ENCODE measurements at regions not wholly inside any gene's neighbourhood (a gene's known extent, or its start where the extent isn't known, plus 50 kb on each side); places are given as distances from the start of the nearest gene placed in this dataset.
"Not testable (repeated sequence)": the region's sequence is repeated elsewhere in the genome, so short reads cannot be mapped to it uniquely, and the experiment has no call there.

DNA sequence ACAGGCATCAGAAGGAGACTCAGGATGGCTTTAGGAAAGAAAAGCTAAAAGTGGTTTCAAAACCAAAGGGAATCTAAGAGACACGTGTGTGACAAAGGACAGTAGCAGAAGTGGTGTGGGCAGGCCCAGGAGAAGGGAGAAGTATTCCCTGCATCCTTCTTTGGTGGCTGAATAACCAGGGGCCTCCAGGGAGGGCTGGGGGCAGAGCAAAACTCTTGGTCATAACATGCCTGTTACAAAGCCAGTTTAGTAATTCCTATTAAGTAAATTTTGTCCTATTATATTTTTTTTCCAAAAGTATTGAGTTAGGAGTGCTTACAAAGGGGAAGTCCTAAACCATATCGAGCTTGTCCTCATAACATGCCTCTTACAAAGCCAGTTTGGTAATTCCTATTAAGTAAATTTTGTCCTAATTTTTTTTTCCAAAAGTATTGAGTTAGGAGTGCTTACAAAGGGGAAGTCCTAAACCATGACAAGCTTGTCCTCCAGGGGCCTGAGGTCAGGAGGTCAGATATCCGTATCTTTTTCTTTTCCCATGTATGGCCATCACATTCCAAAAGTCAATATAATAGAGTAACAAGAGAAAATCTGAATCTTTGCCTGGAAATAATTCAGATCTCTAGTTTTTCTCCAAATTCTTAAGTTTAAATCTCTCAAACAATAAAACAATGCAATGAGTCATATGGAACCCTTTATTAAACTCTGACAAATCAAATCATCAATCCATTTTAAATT lies 509.2 kb downstream of the LTN1 start:
- no peak overlapping the region for H3K4me3 ChIP-seq (ENCODE audit: low read depth, low read length)
- ChIA-PET CTCF (no interaction called here), POLR2A (no interaction called here)
- TF ChIP-seq CTCF (IDR thresholded peaks at IDR 0.05; ENCODE audit: insufficient read depth, low read length, missing control alignments): no peak
- DNase-seq (ENCODE audit: low read depth, low spot score): no peak

- TF ChIP-seq CTCF (IDR thresholded peaks at IDR 0.05; ENCODE audit: insufficient read depth, low read length, missing control alignments): no peak
- POLR2A ChIA-PET: interaction anchor here (0.6 kb wide), 1 partner anchor 51 kb away, joined by 4 read pairs; no protein-coding TSS in a partner anchor
- DNase-seq (ENCODE audit: low read depth, low spot score): no peak
- no peak overlapping the region for H3K4me3 ChIP-seq (ENCODE audit: low read depth, low read length)
- CTCF ChIA-PET: no interaction called here
These were observed 510.0 kb downstream of the LTN1 start for GRCh38 chr21:28482657-28483056.

DNA sequence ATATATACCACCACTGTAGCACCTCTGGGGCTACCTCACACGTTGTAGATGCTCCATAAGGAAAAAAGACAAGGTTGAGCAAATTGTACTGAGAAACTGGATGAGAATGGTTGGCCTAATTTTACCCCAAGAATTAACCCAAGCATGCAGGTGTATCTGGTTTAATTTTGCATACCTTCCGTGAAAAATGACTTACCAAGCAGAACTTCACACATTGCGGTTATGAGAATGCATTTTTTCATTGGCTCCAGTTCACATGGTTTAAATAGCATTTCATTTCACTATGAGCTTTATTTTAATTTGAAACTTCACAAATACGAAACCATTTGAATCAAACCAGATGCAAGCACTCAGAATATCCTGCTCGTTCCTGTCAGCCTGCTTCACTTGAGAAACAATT lies 512.2 kb downstream of the LTN1 start:
- H3K4me3 ChIP-seq (ENCODE audit: low read depth, low read length): no peak overlapping the region
- POLR2A ChIA-PET: no interaction called here
- no peak for DNase-seq (ENCODE audit: low read depth, low spot score)
- CTCF ChIA-PET: interaction anchor here (0.8 kb wide), 1 partner anchor 47 kb away, joined by 3 read pairs; no protein-coding TSS in a partner anchor
- TF ChIP-seq CTCF (IDR thresholded peaks at IDR 0.05; ENCODE audit: insufficient read depth, low read length, missing control alignments): no peak

GRCh38 chr21:28473530-28474220 lies 519.0 kb downstream of the LTN1 start:
- TF ChIP-seq CTCF (IDR thresholded peaks at IDR 0.05; ENCODE audit: insufficient read depth, low read length, missing control alignments): no peak
- H3K4me3 ChIP-seq (ENCODE audit: low read depth, low read length): no peak overlapping the region
- CTCF ChIA-PET: interaction anchor here (1.0 kb wide), 1 partner anchor 272 kb away, joined by 3 read pairs; no protein-coding TSS in a partner anchor
- POLR2A ChIA-PET: no interaction called here
- DNase-seq (ENCODE audit: low read depth, low spot score): no peak

DNA sequence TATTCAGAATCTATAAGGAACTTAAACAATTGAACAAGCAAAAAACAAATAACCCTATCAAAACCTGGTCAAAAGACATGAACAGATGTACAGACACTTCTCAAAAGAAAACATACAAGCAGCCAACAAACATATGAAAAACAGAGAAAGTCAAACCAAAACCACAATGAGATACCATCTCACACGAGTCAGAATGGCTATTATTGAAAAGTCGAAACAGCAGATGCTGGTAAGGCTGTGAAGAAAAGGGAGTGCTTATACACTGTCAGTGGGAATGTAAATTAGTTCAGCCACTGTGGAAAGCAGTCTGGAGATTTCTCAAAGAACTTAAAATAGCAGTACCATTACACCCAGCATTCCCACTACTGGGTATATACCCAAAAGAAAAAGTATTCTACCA lies 520.1 kb downstream of the LTN1 start:
- DNase-seq (ENCODE audit: low read depth, low spot score); H3K4me3 ChIP-seq (ENCODE audit: low read depth, low read length); CTCF ChIA-PET; POLR2A ChIA-PET: not testable (repeated sequence)

DNA sequence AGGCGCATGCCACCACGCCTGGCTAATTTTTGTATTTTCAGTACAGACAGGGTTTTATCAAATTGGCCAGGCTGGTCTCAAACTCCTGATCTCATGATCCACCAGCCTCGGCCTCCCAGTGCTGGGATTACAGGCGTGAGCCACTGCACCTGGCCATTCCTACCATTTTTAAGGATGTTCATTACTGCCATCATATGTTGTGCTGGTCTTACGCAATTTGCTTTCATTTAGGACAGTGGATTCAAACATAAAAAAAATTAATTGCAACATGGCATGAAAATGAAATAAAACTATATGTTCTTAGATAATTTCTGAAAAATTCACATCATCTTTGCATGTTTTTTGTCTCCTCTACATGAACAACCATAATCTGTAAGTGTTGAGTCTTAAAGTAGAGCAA lies 527.7 kb downstream of the LTN1 start:
- ChIA-PET CTCF (no interaction called here), POLR2A (no interaction called here)
- no peak for DNase-seq (ENCODE audit: low read depth, low spot score)
- TF ChIP-seq CTCF (IDR thresholded peaks at IDR 0.05; ENCODE audit: insufficient read depth, low read length, missing control alignments): no peak
- H3K4me3 ChIP-seq (ENCODE audit: low read depth, low read length): no peak overlapping the region

All from AG04449 (cell line).